ENCODE measurements at regions not wholly inside any gene's neighbourhood (a gene's known extent, or its start where the extent isn't known, plus 50 kb on each side); places are given as distances from the start of the nearest gene placed in this dataset.
A peak's percentile ranks its signal among the peaks of the same experiment; 100 is the strongest.

GRCh38 chr12:28104903-28105864 is 85.1 kb upstream of the CCDC91 start:
- no peak for DNase-seq (ENCODE audit: low spot score)
- H3K79me2 ChIP-seq (ENCODE audit: low read depth): no peaks in the 10 kb centered on the region
- Mint-ChIP-seq H3K9me3 (no peaks in the 10 kb centered on the region), H3K36me3 (no peaks in the 10 kb centered on the region), H3K27me3 (ENCODE audit: insufficient read depth, low read depth) (no peaks in the 10 kb centered on the region), H3K4me1 (no peaks in the 10 kb centered on the region), H3K27ac (no peak overlapping the region), H3K4me3 (no peak overlapping the region)
- H3K27ac ChIP-seq: no peak overlapping the region
- no peaks in the 10 kb centered on the region for H3F3A ChIP-seq (ENCODE audit: low read depth)
- no peak overlapping the region for H3K9ac ChIP-seq
- no peaks in the 10 kb centered on the region for H3K9me3 ChIP-seq (ENCODE audit: low read depth)
- no peak for TF ChIP-seq EZH2phosphoT487 (IDR thresholded peaks at IDR 0.05)
- H3K4me2 ChIP-seq: no peak overlapping the region
- H3K4me1 ChIP-seq: no peaks in the 10 kb centered on the region
- H3K27me3 ChIP-seq: no peaks in the 10 kb centered on the region
- no peak overlapping the region for H2AFZ ChIP-seq (replicated peaks)
- no peaks in the 10 kb centered on the region for H3K36me3 ChIP-seq
- H4K20me1 ChIP-seq (ENCODE audit: low read depth): no peaks in the 10 kb centered on the region
- no peak overlapping the region for H3K4me3 ChIP-seq

- Histone ChIP-seq H4K20me1 (ENCODE audit: low read depth) (no peaks in the 10 kb centered on the region), H3K4me1 (no peaks in the 10 kb centered on the region), H3K36me3 (no peaks in the 10 kb centered on the region), H3K27me3 (no peaks in the 10 kb centered on the region), H2AFZ (replicated peaks) (no peak overlapping the region), H3K9ac (no peak overlapping the region), H3K9me3 (ENCODE audit: low read depth) (no peaks in the 10 kb centered on the region), H3K27ac (no peak overlapping the region), H3F3A (ENCODE audit: low read depth) (no peaks in the 10 kb centered on the region), H3K4me2 (no peak overlapping the region), H3K4me3 (no peak overlapping the region), H3K79me2 (ENCODE audit: low read depth) (no peaks in the 10 kb centered on the region)
- H3K4me3 Mint-ChIP-seq: no peak overlapping the region
- TF ChIP-seq EZH2phosphoT487 (IDR thresholded peaks at IDR 0.05): no peak
- TF ChIP-seq EZH2 (IDR thresholded peaks at IDR 0.05): no peak
- no peak for TF ChIP-seq CTCF (IDR thresholded peaks at IDR 0.05)
- no peaks in the 10 kb centered on the region for H3K27me3 Mint-ChIP-seq (ENCODE audit: insufficient read depth, low read depth)
- H3K36me3 Mint-ChIP-seq: no peaks in the 10 kb centered on the region
- no peak for DNase-seq (ENCODE audit: low spot score)
- H3K27ac Mint-ChIP-seq: no peak overlapping the region
- H3K9me3 Mint-ChIP-seq: peaks cover 2% of the 10 kb centered on the region
- H3K4me1 Mint-ChIP-seq: no peaks in the 10 kb centered on the region
These were observed 82.6 kb upstream of the CCDC91 start for GRCh38 chr12:28107679-28108078.

GRCh38 chr12:28108599-28108998 is 81.7 kb upstream of the CCDC91 start:
- TF ChIP-seq CTCF (IDR thresholded peaks at IDR 0.05) (no peak), EZH2phosphoT487 (IDR thresholded peaks at IDR 0.05) (no peak), EZH2 (IDR thresholded peaks at IDR 0.05) (no peak)
- no peaks in the 10 kb centered on the region for H3K36me3 ChIP-seq
- H3K4me1 ChIP-seq: no peaks in the 10 kb centered on the region
- DNase-seq (ENCODE audit: low spot score): no peak
- no peak overlapping the region for H3K4me2 ChIP-seq
- H3K4me1 Mint-ChIP-seq: no peaks in the 10 kb centered on the region
- no peaks in the 10 kb centered on the region for H3K27me3 Mint-ChIP-seq (ENCODE audit: insufficient read depth, low read depth)
- H3K36me3 Mint-ChIP-seq: no peaks in the 10 kb centered on the region
- H3K9me3 ChIP-seq (ENCODE audit: low read depth): no peaks in the 10 kb centered on the region
- H3K4me3 Mint-ChIP-seq: no peak overlapping the region
- no peaks in the 10 kb centered on the region for H3K27me3 ChIP-seq
- H3K27ac ChIP-seq: no peak overlapping the region
- H3K9ac ChIP-seq: no peak overlapping the region
- H3F3A ChIP-seq (ENCODE audit: low read depth): no peaks in the 10 kb centered on the region
- H3K9me3 Mint-ChIP-seq: peaks cover 2% of the 10 kb centered on the region
- no peak overlapping the region for H3K27ac Mint-ChIP-seq
- no peaks in the 10 kb centered on the region for H3K79me2 ChIP-seq (ENCODE audit: low read depth)
- no peak overlapping the region for H3K4me3 ChIP-seq
- no peak overlapping the region for H2AFZ ChIP-seq (replicated peaks)
- H4K20me1 ChIP-seq (ENCODE audit: low read depth): no peaks in the 10 kb centered on the region

- Mint-ChIP-seq H3K27ac (no peak overlapping the region), H3K9me3 (peaks cover 2% of the 10 kb centered on the region), H3K36me3 (no peaks in the 10 kb centered on the region), H3K4me3 (no peak overlapping the region), H3K27me3 (ENCODE audit: insufficient read depth, low read depth) (no peaks in the 10 kb centered on the region), H3K4me1 (no peaks in the 10 kb centered on the region)
- no peak for TF ChIP-seq EZH2phosphoT487 (IDR thresholded peaks at IDR 0.05)
- no peak for TF ChIP-seq EZH2 (IDR thresholded peaks at IDR 0.05)
- peak; percentile 20 for TF ChIP-seq CTCF (IDR thresholded peaks at IDR 0.05)
- H3K79me2 ChIP-seq (ENCODE audit: low read depth): no peaks in the 10 kb centered on the region
- no peak overlapping the region for H3K4me2 ChIP-seq
- H3K9me3 ChIP-seq (ENCODE audit: low read depth): no peaks in the 10 kb centered on the region
- H3F3A ChIP-seq (ENCODE audit: low read depth): no peaks in the 10 kb centered on the region
- no peak overlapping the region for H3K9ac ChIP-seq
- no peak overlapping the region for H3K4me3 ChIP-seq
- H3K27ac ChIP-seq: no peak overlapping the region
- H3K36me3 ChIP-seq: no peaks in the 10 kb centered on the region
- no peaks in the 10 kb centered on the region for H3K27me3 ChIP-seq
- peak; percentile 29 for DNase-seq (ENCODE audit: low spot score)
- no peaks in the 10 kb centered on the region for H3K4me1 ChIP-seq
- peak overlapping the region; percentile 82 for H2AFZ ChIP-seq (replicated peaks)
- no peaks in the 10 kb centered on the region for H4K20me1 ChIP-seq (ENCODE audit: low read depth)
These were observed 79.9 kb upstream of the CCDC91 start for GRCh38 chr12:28110329-28110728.
